Neural progenitor cell (in vitro differentiated cells): ENCODE measurements at regions not wholly inside any gene's neighbourhood (a gene's known extent, or its start where the extent isn't known, plus 50 kb on each side); places are given as distances from the start of the nearest gene placed in this dataset.

Experiments used
- DNase-seq: peaks from one replicate; pipeline ENCODE4 v3.0.0-alpha.2; 2016; ENCODE audit warnings: low spot score
- H2AFZ ChIP-seq: fragments of 200-600 bp; sonication (generic); replicated peaks from 2 replicates; pipeline ENCODE4 v1.6.1; 2016; ENCODE audit warnings: antibody characterized with exemption
- H3F3A ChIP-seq: fragments of 200-600 bp; sonication (generic); 2 replicates; pipeline ENCODE4 v1.6.1; 2016; ENCODE audit warnings: antibody characterized with exemption, low read depth
- H3K27ac ChIP-seq: fragments of 200-600 bp; sonication (generic); 2 replicates; pipeline ENCODE4 v1.5.1; 2016; ENCODE audit warnings: mild to moderate bottlenecking
- H3K27me3 ChIP-seq: fragments of 200-600 bp; sonication (generic); 2 replicates; pipeline ENCODE4 v1.6.1; 2016; ENCODE audit warnings: mild to moderate bottlenecking, moderate library complexity
- H3K36me3 ChIP-seq: fragments of 200-600 bp; sonication (generic); 2 replicates; pipeline ENCODE4 v1.5.1; 2016
- H3K4me1 ChIP-seq: fragments of 200-600 bp; sonication (generic); 2 replicates; pipeline ENCODE4 v1.6.1; 2016; ENCODE audit warnings: mixed run types
- H3K4me2 ChIP-seq: fragments of 200-600 bp; sonication (generic); 2 replicates; pipeline ENCODE4 v1.6.1; 2016
- H3K4me3 ChIP-seq: fragments of 200-600 bp; sonication (generic); 2 replicates; pipeline ENCODE4 v1.5.1; 2016
- H3K79me2 ChIP-seq: fragments of 200-600 bp; sonication (generic); 2 replicates; pipeline ENCODE4 v1.6.1; 2016; ENCODE audit warnings: low read depth
- H3K9ac ChIP-seq: fragments of 200-600 bp; sonication (generic); 2 replicates; pipeline ENCODE4 v1.6.1; 2016
- H3K9me3 ChIP-seq: fragments of 200-600 bp; sonication (generic); 2 replicates; pipeline ENCODE4 v1.5.1; 2016; ENCODE audit warnings: low read depth
- H4K20me1 ChIP-seq: fragments of 200-600 bp; sonication (generic); 2 replicates; pipeline ENCODE4 v1.6.1; 2016; ENCODE audit warnings: low read depth
- H3K27ac Mint-ChIP-seq: 3 replicates; pipeline ENCODE4 v1.8.0; 2021; ENCODE audit warnings: mixed read lengths
- H3K27me3 Mint-ChIP-seq: 2 replicates; pipeline ENCODE4 v1.8.0; 2022; ENCODE audit warnings: low read depth, mild to moderate bottlenecking, inconsistent platforms, moderate library complexity, mixed read lengths; ENCODE audit not compliant: insufficient read depth
- H3K36me3 Mint-ChIP-seq: 3 replicates; pipeline ENCODE4 v1.8.0; 2021; ENCODE audit warnings: mixed read lengths
- H3K4me1 Mint-ChIP-seq: 3 replicates; pipeline ENCODE4 v1.8.0; 2021; ENCODE audit warnings: mixed read lengths
- H3K4me3 Mint-ChIP-seq: 3 replicates; pipeline ENCODE4 v1.8.0; 2021; ENCODE audit warnings: mild to moderate bottlenecking, moderate library complexity, mixed read lengths
- H3K9me3 Mint-ChIP-seq: 3 replicates; pipeline ENCODE4 v1.8.0; 2020; ENCODE audit warnings: mixed read lengths
- EZH2 ChIP-seq: fragments of 200-600 bp; sonication (generic); IDR thresholded peaks from 2 replicates; pipeline ENCODE4 v1.6.1; 2017; ENCODE audit warnings: antibody characterized with exemption, mild to moderate bottlenecking, moderate library complexity
- EZH2phosphoT487 ChIP-seq: fragments of 200-600 bp; sonication (generic); IDR thresholded peaks from 2 replicates; pipeline ENCODE4 v1.6.1; 2017; ENCODE audit warnings: antibody characterized with exemption
- TF ChIP-seq, protein P1 (sequence below): fragments of 200-600 bp; sonication (generic); IDR thresholded peaks from 2 replicates; pipeline ENCODE4 v1.5.1; 2017; ENCODE audit warnings: antibody characterized with exemption, mild to moderate bottlenecking

DNA sequence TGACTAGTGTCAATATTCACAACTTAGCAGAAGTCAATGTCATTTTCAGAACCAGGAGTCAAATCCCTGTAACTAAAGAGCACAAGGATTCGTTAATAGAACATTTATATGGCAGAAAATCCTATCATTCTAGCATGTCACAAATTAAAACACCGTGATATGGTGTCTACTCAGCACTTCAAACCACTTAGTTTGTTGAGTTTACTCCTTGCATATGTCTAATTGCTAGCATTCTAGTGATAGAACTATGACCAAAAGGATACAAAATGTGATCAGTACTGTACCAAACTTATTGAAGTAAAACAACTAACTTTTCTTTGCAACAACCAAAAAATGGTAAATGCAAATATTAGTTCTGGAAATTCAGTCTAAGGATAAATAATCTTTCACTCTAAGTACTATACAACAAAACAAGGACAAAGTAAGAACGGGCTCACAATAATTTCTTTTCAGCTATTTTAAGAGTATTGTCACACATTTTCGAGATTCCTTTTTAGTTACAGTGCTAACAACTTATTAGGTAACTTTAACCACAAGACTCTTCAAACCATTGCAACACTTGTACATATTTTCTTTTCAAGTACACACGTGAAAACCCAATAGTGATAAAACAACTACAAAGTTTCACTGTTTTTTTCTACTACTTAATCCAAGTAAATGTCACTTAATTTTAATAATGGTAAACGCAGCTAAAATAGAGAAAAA is 845.2 kb upstream of the CDH10 start:
- H3K9ac ChIP-seq, result no peak overlapping the region
- no peaks in the 10 kb centered on the region for H3K27me3 ChIP-seq
- no peaks in the 10 kb centered on the region for H3K36me3 ChIP-seq
- H3K79me2 ChIP-seq, result no peaks in the 10 kb centered on the region
- no peaks in the 10 kb centered on the region for H4K20me1 ChIP-seq
- H3F3A ChIP-seq, result no peaks in the 10 kb centered on the region
- peaks cover 3% of the 10 kb centered on the region for H3K9me3 Mint-ChIP-seq
- H3K4me3 Mint-ChIP-seq, result no peak overlapping the region
- no peak overlapping the region for H3K27ac ChIP-seq
- H3K4me3 ChIP-seq, result no peak overlapping the region
- H3K4me1 ChIP-seq, result no peaks in the 10 kb centered on the region
- no peak overlapping the region for H2AFZ ChIP-seq
- no peaks in the 10 kb centered on the region for H3K9me3 ChIP-seq
- DNase-seq, result no peak
- no peaks in the 10 kb centered on the region for H3K36me3 Mint-ChIP-seq
- TF ChIP-seq, protein P1, sequence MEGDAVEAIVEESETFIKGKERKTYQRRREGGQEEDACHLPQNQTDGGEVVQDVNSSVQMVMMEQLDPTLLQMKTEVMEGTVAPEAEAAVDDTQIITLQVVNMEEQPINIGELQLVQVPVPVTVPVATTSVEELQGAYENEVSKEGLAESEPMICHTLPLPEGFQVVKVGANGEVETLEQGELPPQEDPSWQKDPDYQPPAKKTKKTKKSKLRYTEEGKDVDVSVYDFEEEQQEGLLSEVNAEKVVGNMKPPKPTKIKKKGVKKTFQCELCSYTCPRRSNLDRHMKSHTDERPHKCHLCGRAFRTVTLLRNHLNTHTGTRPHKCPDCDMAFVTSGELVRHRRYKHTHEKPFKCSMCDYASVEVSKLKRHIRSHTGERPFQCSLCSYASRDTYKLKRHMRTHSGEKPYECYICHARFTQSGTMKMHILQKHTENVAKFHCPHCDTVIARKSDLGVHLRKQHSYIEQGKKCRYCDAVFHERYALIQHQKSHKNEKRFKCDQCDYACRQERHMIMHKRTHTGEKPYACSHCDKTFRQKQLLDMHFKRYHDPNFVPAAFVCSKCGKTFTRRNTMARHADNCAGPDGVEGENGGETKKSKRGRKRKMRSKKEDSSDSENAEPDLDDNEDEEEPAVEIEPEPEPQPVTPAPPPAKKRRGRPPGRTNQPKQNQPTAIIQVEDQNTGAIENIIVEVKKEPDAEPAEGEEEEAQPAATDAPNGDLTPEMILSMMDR, result no peak
- TF ChIP-seq EZH2phosphoT487 (no peak), EZH2 (no peak)
- H3K27me3 Mint-ChIP-seq, result peaks cover 2% of the 10 kb centered on the region
- H3K27ac Mint-ChIP-seq, result no peak overlapping the region
- H3K4me1 Mint-ChIP-seq, result no peaks in the 10 kb centered on the region
- no peak overlapping the region for H3K4me2 ChIP-seq

DNA sequence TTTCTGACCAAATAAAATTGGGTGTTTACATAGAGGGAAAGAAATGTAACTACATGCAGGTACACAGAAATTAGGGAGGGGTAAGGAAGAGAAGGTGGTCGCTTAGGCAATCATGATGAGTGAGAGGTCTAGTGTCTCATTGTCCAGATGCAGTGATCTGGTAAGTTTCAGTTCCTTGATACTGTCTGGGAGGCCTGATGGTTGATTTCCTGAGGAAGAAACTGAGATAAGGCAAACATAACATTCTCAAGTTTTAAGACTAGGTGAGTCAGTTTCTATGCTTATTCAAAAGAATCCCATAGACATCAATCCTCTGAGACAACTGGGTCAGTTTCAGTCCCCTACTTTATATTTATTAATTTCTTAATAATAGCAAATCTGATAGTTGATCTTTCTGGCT is 843.3 kb upstream of the CDH10 start:
- no peak overlapping the region for H3K27ac Mint-ChIP-seq
- no peak for DNase-seq
- no peaks in the 10 kb centered on the region for H3K9me3 ChIP-seq
- TF ChIP-seq EZH2, result no peak
- TF ChIP-seq EZH2phosphoT487, result no peak
- TF ChIP-seq, protein P1, result no peak
- H3K27me3 Mint-ChIP-seq, result peaks cover 2% of the 10 kb centered on the region
- no peaks in the 10 kb centered on the region for H3K4me1 ChIP-seq
- H2AFZ ChIP-seq, result no peak overlapping the region
- H3K4me1 Mint-ChIP-seq, result no peaks in the 10 kb centered on the region
- no peaks in the 10 kb centered on the region for H3K36me3 ChIP-seq
- H3K27me3 ChIP-seq, result no peaks in the 10 kb centered on the region
- no peaks in the 10 kb centered on the region for H3K36me3 Mint-ChIP-seq
- H3F3A ChIP-seq, result peaks cover 5% of the 10 kb centered on the region
- no peak overlapping the region for H3K4me3 Mint-ChIP-seq
- H3K9ac ChIP-seq, result no peak overlapping the region
- H4K20me1 ChIP-seq, result no peaks in the 10 kb centered on the region
- H3K4me3 ChIP-seq, result no peak overlapping the region
- peaks cover 3% of the 10 kb centered on the region for H3K9me3 Mint-ChIP-seq
- no peak overlapping the region for H3K4me2 ChIP-seq
- no peak overlapping the region for H3K27ac ChIP-seq
- H3K79me2 ChIP-seq, result no peaks in the 10 kb centered on the region

DNA sequence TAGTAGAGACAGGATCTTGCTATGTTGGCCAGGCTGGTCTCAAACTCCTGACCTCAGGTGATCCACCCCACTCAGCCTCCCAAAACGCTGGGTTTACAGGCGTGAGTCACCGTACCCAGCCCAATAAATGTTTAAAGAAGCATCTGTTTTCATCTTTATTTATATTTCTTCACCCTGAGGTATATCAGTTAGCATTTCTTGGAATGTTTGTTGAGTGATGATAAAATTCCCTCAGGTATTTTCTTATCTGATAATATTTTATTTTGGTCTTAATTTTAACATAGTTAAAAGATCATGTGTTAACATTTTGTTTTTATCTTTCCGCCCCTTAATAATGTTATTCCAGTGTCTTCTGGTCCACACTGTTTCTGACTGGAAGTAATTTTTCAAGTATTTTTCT is 839.6 kb upstream of the CDH10 start:
- Mint-ChIP-seq H3K9me3 (peaks cover 3% of the 10 kb centered on the region), H3K36me3 (no peaks in the 10 kb centered on the region), H3K27me3 (peaks cover 2% of the 10 kb centered on the region), H3K27ac (no peak overlapping the region), H3K4me3 (no peak overlapping the region), H3K4me1 (peaks cover 6% of the 10 kb centered on the region)
- no peaks in the 10 kb centered on the region for H3K27me3 ChIP-seq
- no peak for DNase-seq
- H3F3A ChIP-seq, result peaks cover 15% of the 10 kb centered on the region
- peaks cover 12% of the 10 kb centered on the region for H3K4me1 ChIP-seq
- no peaks in the 10 kb centered on the region for H4K20me1 ChIP-seq
- H3K36me3 ChIP-seq, result no peaks in the 10 kb centered on the region
- H2AFZ ChIP-seq, result no peak overlapping the region
- H3K27ac ChIP-seq, result no peak overlapping the region
- H3K9me3 ChIP-seq, result no peaks in the 10 kb centered on the region
- H3K79me2 ChIP-seq, result no peaks in the 10 kb centered on the region
- no peak overlapping the region for H3K4me3 ChIP-seq
- no peak overlapping the region for H3K4me2 ChIP-seq
- TF ChIP-seq EZH2phosphoT487, result no peak
- TF ChIP-seq EZH2, result no peak
- TF ChIP-seq, protein P1, result no peak
- H3K9ac ChIP-seq, result no peak overlapping the region
